ENCODE measurements at regions not wholly inside any gene's neighbourhood (a gene's known extent, or its start where the extent isn't known, plus 50 kb on each side); places are given as distances from the start of the nearest gene placed in this dataset.
"Not testable (repeated sequence)": the region's sequence is repeated elsewhere in the genome, so short reads cannot be mapped to it uniquely, and the experiment has no call there.

- Histone ChIP-seq H3K27me3 (ENCODE audit: insufficient read depth, low read depth) (no peaks in the 10 kb centered on the region), H4K20me1 (ENCODE audit: insufficient read depth) (no peaks in the 10 kb centered on the region), H3K4me3 (IDR thresholded peaks at IDR 0.05; ENCODE audit: insufficient read depth, low read depth, low read length) (no peak overlapping the region), H3K36me3 (ENCODE audit: insufficient read depth) (no peaks in the 10 kb centered on the region), H3K9ac (no peak overlapping the region), H3K79me2 (ENCODE audit: insufficient read depth, low read depth) (no peaks in the 10 kb centered on the region), H2AFZ (ENCODE audit: low read depth) (no peak overlapping the region), H3K27ac (no peak overlapping the region), H3K4me2 (no peak overlapping the region), H3K4me1 (ENCODE audit: low read depth, poor library complexity, severe bottlenecking) (no peaks in the 10 kb centered on the region)
- no peak for TF ChIP-seq CTCF (conservative IDR thresholded peaks at IDR 0.05; ENCODE audit: low read depth, low read length)
These were observed 366.5 kb downstream of the DSC3 start for GRCh38 chr18:30676053-30676480.

GRCh38 chr18:30675493-30675892 lies 367.0 kb downstream of the DSC3 start:
- no peak overlapping the region for H3K27ac ChIP-seq
- no peaks in the 10 kb centered on the region for H3K27me3 ChIP-seq (ENCODE audit: insufficient read depth, low read depth)
- H2AFZ ChIP-seq (ENCODE audit: low read depth): no peak overlapping the region
- H3K4me1 ChIP-seq (ENCODE audit: low read depth, poor library complexity, severe bottlenecking): no peaks in the 10 kb centered on the region
- H3K36me3 ChIP-seq (ENCODE audit: insufficient read depth): no peaks in the 10 kb centered on the region
- H3K9ac ChIP-seq: no peak overlapping the region
- TF ChIP-seq CTCF (conservative IDR thresholded peaks at IDR 0.05; ENCODE audit: low read depth, low read length): no peak
- no peaks in the 10 kb centered on the region for H4K20me1 ChIP-seq (ENCODE audit: insufficient read depth)
- no peak overlapping the region for H3K4me3 ChIP-seq (IDR thresholded peaks at IDR 0.05; ENCODE audit: insufficient read depth, low read depth, low read length)
- no peaks in the 10 kb centered on the region for H3K79me2 ChIP-seq (ENCODE audit: insufficient read depth, low read depth)
- H3K4me2 ChIP-seq: no peak overlapping the region

- Histone ChIP-seq H3K27me3 (ENCODE audit: insufficient read depth, low read depth) (no peaks in the 10 kb centered on the region), H3K9ac (no peak overlapping the region), H3K4me2 (no peak overlapping the region), H3K4me3 (IDR thresholded peaks at IDR 0.05; ENCODE audit: insufficient read depth, low read depth, low read length) (no peak overlapping the region), H4K20me1 (ENCODE audit: insufficient read depth) (no peaks in the 10 kb centered on the region), H3K79me2 (ENCODE audit: insufficient read depth, low read depth) (no peaks in the 10 kb centered on the region), H3K27ac (no peak overlapping the region), H3K4me1 (ENCODE audit: low read depth, poor library complexity, severe bottlenecking) (no peaks in the 10 kb centered on the region), H2AFZ (ENCODE audit: low read depth) (no peak overlapping the region), H3K36me3 (ENCODE audit: insufficient read depth) (no peaks in the 10 kb centered on the region)
- no peak for TF ChIP-seq CTCF (conservative IDR thresholded peaks at IDR 0.05; ENCODE audit: low read depth, low read length)
These were observed 367.5 kb downstream of the DSC3 start for GRCh38 chr18:30675072-30675471.

GRCh38 chr18:30674596-30674995 lies 367.9 kb downstream of the DSC3 start:
- no peak overlapping the region for H2AFZ ChIP-seq (ENCODE audit: low read depth)
- no peak for TF ChIP-seq CTCF (conservative IDR thresholded peaks at IDR 0.05; ENCODE audit: low read depth, low read length)

GRCh38 chr18:30672439-30672838 lies 370.1 kb downstream of the DSC3 start:
- H3K36me3 ChIP-seq (ENCODE audit: insufficient read depth); H3K79me2 ChIP-seq (ENCODE audit: insufficient read depth, low read depth); H3K4me3 ChIP-seq (IDR thresholded peaks at IDR 0.05; ENCODE audit: insufficient read depth, low read depth, low read length); H3K9ac ChIP-seq; H3K4me2 ChIP-seq; H3K27me3 ChIP-seq (ENCODE audit: insufficient read depth, low read depth); H4K20me1 ChIP-seq (ENCODE audit: insufficient read depth); H2AFZ ChIP-seq (ENCODE audit: low read depth); H3K4me1 ChIP-seq (ENCODE audit: low read depth, poor library complexity, severe bottlenecking); H3K27ac ChIP-seq: not testable (repeated sequence)

More at GRCh38 chr18:30674596-30674995, 367.9 kb downstream of the DSC3 start:
- no peaks in the 10 kb centered on the region for H4K20me1 ChIP-seq (ENCODE audit: insufficient read depth)
- H3K4me3 ChIP-seq (IDR thresholded peaks at IDR 0.05; ENCODE audit: insufficient read depth, low read depth, low read length): no peak overlapping the region
- H3K4me2 ChIP-seq: no peak overlapping the region
- H3K9ac ChIP-seq: no peak overlapping the region
- H3K27ac ChIP-seq: no peak overlapping the region
- no peaks in the 10 kb centered on the region for H3K36me3 ChIP-seq (ENCODE audit: insufficient read depth)
- H3K27me3 ChIP-seq (ENCODE audit: insufficient read depth, low read depth): no peaks in the 10 kb centered on the region
- H3K79me2 ChIP-seq (ENCODE audit: insufficient read depth, low read depth): no peaks in the 10 kb centered on the region
- H3K4me1 ChIP-seq (ENCODE audit: low read depth, poor library complexity, severe bottlenecking): no peaks in the 10 kb centered on the region
